Endothelial cell of umbilical vein (primary cell): ENCODE measurements at regions not wholly inside any gene's neighbourhood (a gene's known extent, or its start where the extent isn't known, plus 50 kb on each side); places are given as distances from the start of the nearest gene placed in this dataset.

ENCODE experiments used
- BruUV-seq: library from RNA; stranded (reverse); fragments of 400-500 nt; replicated peaks from 2 replicates; lab custom pipeline; 2021; lab: Mats Ljungman, UMichigan
- CTCF ChIA-PET: fragments of 300-600, 350-600 bp; sonication (Branson Sonifier 250); formaldehyde crosslinking; loops from one replicate; lab custom pipeline; 2021; ENCODE audit warnings: antibody characterized with exemption, inconsistent platforms; lab: Charles Lee
- POLR2A ChIA-PET: fragments of 300-600, 350-600 bp; sonication (Branson Sonifier 250); formaldehyde crosslinking; loops from one replicate; lab custom pipeline; 2021; ENCODE audit warnings: antibody characterized with exemption, inconsistent platforms; lab: Charles Lee
- DNase-seq: peaks from one replicate; pipeline ENCODE4 v3.0.0-alpha.2; 2011; ENCODE audit warnings: low read depth, low spot score
- FAIRE-seq: peaks from 2 replicates; lab custom pipeline; 2011; peaks lifted over from hg19 to GRCh38; lab: Jason Lieb, UNC
- H2AFZ ChIP-seq: 2 replicates; pipeline ENCODE4 v1.6.0; 2012; ENCODE audit warnings: low read depth, low read length, control low read depth, inconsistent platforms
- H3K27ac ChIP-seq: 2 replicates; pipeline ENCODE4 v1.5.1; 2011; ENCODE audit warnings: low read depth, mild to moderate bottlenecking, control low read depth, low read length, moderate library complexity; ENCODE audit not compliant: insufficient read depth
- H3K27me3 ChIP-seq, 2 experiments: 2 replicates each; pipeline versions ENCODE4 v1.6.0 to v1.6.1; 2011; ENCODE audit warnings: low read length in 2 of 2, mixed read lengths in 1 of 2; ENCODE audit not compliant: control insufficient read depth in 2 of 2, insufficient read depth in 2 of 2
- H3K36me3 ChIP-seq, 2 experiments: 2 replicates in 1 of 2; 3 replicates in 1 of 2; pipeline ENCODE4 v1.5.1; 2011; ENCODE audit warnings: low read length in 2 of 2, mild to moderate bottlenecking in 1 of 2, moderate library complexity in 1 of 2; ENCODE audit not compliant: control insufficient read depth in 2 of 2, insufficient read depth in 2 of 2; ENCODE audit errors: extremely low read depth in 1 of 2
- H3K4me1 ChIP-seq: 3 replicates; pipeline ENCODE4 v1.5.1; 2011; ENCODE audit warnings: mild to moderate bottlenecking, low read length; ENCODE audit not compliant: control insufficient read depth, insufficient read depth; ENCODE audit errors: extremely low read depth
- H3K4me2 ChIP-seq: 2 replicates; pipeline ENCODE4 v1.6.1; 2011; ENCODE audit warnings: low read length, control low read depth, mixed read lengths; ENCODE audit not compliant: insufficient read depth
- H3K4me3 ChIP-seq, 3 experiments: fragments of 200-600 bp in 1 of 3; sonication (generic), shearing (Covaris generic) in 1 of 3; replicated peaks in 1 of 3; 2 replicates each; pipeline ENCODE4 v1.5.1; 2011 to 2016; ENCODE audit warnings: control low read depth in 3 of 3, low read length in 3 of 3, mild to moderate bottlenecking in 2 of 3, inconsistent platforms in 1 of 3, low read depth in 1 of 3, moderate library complexity in 1 of 3; ENCODE audit not compliant: insufficient read depth in 1 of 3
- H3K79me2 ChIP-seq: 2 replicates; pipeline ENCODE4 v1.6.0; 2012; ENCODE audit warnings: low read length, inconsistent platforms; ENCODE audit not compliant: control insufficient read depth, insufficient read depth
- H3K9ac ChIP-seq: replicated peaks from 2 replicates; pipeline ENCODE3; 2011; ENCODE audit warnings: low read length, control low read depth; ENCODE audit not compliant: insufficient read depth; ENCODE audit errors: extremely low read depth
- H3K9me1 ChIP-seq: replicated peaks from 3 replicates; pipeline ENCODE4 v1.6.0; 2011; ENCODE audit warnings: mild to moderate bottlenecking, low read length; ENCODE audit not compliant: control insufficient read depth, insufficient read depth; ENCODE audit errors: extremely low read depth
- H3K9me3 ChIP-seq: replicated peaks from 2 replicates; pipeline ENCODE4 v1.5.1; 2012; ENCODE audit warnings: low read length, inconsistent platforms; ENCODE audit not compliant: control insufficient read depth, insufficient read depth
- H4K20me1 ChIP-seq: replicated peaks from 2 replicates; pipeline ENCODE3; 2011; ENCODE audit warnings: mild to moderate bottlenecking, low read length; ENCODE audit not compliant: control insufficient read depth, insufficient read depth; ENCODE audit errors: extremely low read depth
- EZH2 ChIP-seq: IDR thresholded peaks from 2 replicates; pipeline ENCODE4 v1.6.1; 2012; ENCODE audit warnings: borderline replicate concordance, low read depth, mild to moderate bottlenecking, moderate library complexity, low read length, inconsistent platforms; ENCODE audit not compliant: severe bottlenecking
- FOS ChIP-seq: IDR thresholded peaks from 2 replicates; pipeline ENCODE4 v1.6.1; 2011; ENCODE audit warnings: mild to moderate bottlenecking, low read length, moderate library complexity, borderline replicate concordance; ENCODE audit not compliant: insufficient read depth
- GATA2 ChIP-seq: IDR thresholded peaks from 2 replicates; pipeline ENCODE4 v1.7.0; 2011; ENCODE audit warnings: low read depth, mild to moderate bottlenecking, moderate library complexity, mixed read lengths, low read length; ENCODE audit not compliant: insufficient read length, insufficient read depth
- JUN ChIP-seq: IDR thresholded peaks from 2 replicates; pipeline ENCODE4 v1.6.1; 2011; ENCODE audit warnings: borderline replicate concordance, low read depth; ENCODE audit not compliant: insufficient read length, insufficient read depth
- MYC ChIP-seq: IDR thresholded peaks from one replicate; pipeline ENCODE4 v1.6.1; 2011; ENCODE audit warnings: mild to moderate bottlenecking, low read depth, low read length
- POLR2A ChIP-seq: IDR thresholded peaks from 2 replicates; pipeline ENCODE4 v1.6.1; 2012; ENCODE audit warnings: low read depth, mild to moderate bottlenecking, control low read depth, low read length
- POLR2AphosphoS5 ChIP-seq: IDR thresholded peaks from 2 replicates; pipeline ENCODE4 v1.6.1; 2012; ENCODE audit warnings: low read depth, mild to moderate bottlenecking, control low read depth, low read length, moderate library complexity; ENCODE audit not compliant: insufficient read depth
- dilution Hi-C: fragments of 300-500 bp; cut with MboI; formaldehyde crosslinking; loops from one replicate; pipeline ENCODE4 v1.15.0; 2019; ENCODE audit warnings: low sequenced_read_pairs; ENCODE audit not compliant: extremely low pct_ligation_motif_present
- intact Hi-C: fragments of 100-400 bp; cut with micrococcal nuclease; formaldehyde crosslinking; loops from one replicate; pipeline ENCODE4 v1.10.0; 2022
- TF ChIP-seq, protein P1 (sequence below): IDR thresholded peaks from 2 replicates; pipeline ENCODE4 v1.6.1; 2011; ENCODE audit not compliant: insufficient read depth, insufficient read length
- TF ChIP-seq, protein P2 (sequence below), 2 donors: IDR thresholded peaks; 1 replicate in 1 of 2; 2 replicates in 1 of 2; pipeline ENCODE4 v1.5.1; 2011; ENCODE audit warnings: low read length in 2 of 2, mild to moderate bottlenecking in 2 of 2, moderate library complexity in 2 of 2, control low read depth in 1 of 2, inconsistent platforms in 1 of 2, low read depth in 1 of 2; ENCODE audit not compliant: insufficient read depth in 1 of 2; ENCODE audit errors: extremely low read depth in 1 of 2

DNA sequence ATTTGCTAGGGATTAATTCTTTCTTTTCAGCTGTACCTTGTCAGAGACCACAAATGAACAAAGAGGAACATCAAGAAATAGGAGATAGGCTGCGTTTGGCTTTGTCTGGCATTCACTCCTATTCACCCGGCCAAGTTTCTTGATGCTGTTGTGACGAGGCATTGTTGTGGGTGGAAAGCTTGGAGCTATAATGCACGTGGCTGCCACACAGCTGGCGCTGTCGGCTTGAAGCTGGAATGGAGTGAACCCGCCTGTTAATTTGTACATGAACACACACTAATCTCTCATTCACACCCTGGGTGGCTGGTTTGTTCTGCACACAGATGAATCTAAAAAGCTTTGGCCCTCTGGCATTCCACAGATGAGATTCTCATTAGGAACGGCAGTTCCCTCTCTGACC, 274.9 kb upstream of the GYPC start:
- BruUV-seq, result no TSS peak
- H2AFZ ChIP-seq, result no peak overlapping the region
- DNase-seq, result no peak
- no peak for FAIRE-seq
- no peak overlapping the region for H3K4me2 ChIP-seq
- CTCF ChIA-PET, result interaction anchor here (0.5 kb wide), 1 partner anchor 24 kb away, joined by 3 read pairs; no protein-coding TSS in a partner anchor
- no peaks in the 10 kb centered on the region for H3K9me1 ChIP-seq
- H3K27me3 ChIP-seq, result no peaks in the 10 kb centered on the region
- no peak for TF ChIP-seq GATA2
- no peak for TF ChIP-seq POLR2A
- TF ChIP-seq POLR2AphosphoS5, result no peak
- no peak for TF ChIP-seq JUN
- TF ChIP-seq EZH2, result no peak
- TF ChIP-seq, protein P1, sequence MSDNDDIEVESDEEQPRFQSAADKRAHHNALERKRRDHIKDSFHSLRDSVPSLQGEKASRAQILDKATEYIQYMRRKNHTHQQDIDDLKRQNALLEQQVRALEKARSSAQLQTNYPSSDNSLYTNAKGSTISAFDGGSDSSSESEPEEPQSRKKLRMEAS, result no peak
- TF ChIP-seq MYC, result no peak
- TF ChIP-seq FOS, result no peak
- TF ChIP-seq, protein P2, sequence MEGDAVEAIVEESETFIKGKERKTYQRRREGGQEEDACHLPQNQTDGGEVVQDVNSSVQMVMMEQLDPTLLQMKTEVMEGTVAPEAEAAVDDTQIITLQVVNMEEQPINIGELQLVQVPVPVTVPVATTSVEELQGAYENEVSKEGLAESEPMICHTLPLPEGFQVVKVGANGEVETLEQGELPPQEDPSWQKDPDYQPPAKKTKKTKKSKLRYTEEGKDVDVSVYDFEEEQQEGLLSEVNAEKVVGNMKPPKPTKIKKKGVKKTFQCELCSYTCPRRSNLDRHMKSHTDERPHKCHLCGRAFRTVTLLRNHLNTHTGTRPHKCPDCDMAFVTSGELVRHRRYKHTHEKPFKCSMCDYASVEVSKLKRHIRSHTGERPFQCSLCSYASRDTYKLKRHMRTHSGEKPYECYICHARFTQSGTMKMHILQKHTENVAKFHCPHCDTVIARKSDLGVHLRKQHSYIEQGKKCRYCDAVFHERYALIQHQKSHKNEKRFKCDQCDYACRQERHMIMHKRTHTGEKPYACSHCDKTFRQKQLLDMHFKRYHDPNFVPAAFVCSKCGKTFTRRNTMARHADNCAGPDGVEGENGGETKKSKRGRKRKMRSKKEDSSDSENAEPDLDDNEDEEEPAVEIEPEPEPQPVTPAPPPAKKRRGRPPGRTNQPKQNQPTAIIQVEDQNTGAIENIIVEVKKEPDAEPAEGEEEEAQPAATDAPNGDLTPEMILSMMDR (IDR thresholded peaks at IDR 0.05; ENCODE audit: extremely low read depth in 1 of 2, insufficient read depth in 1 of 2, low read depth in 1 of 2, low read length in 2 of 2), result no peak
- no peak overlapping the region for H3K27ac ChIP-seq
- no peak overlapping the region for H3K4me3 ChIP-seq
- POLR2A ChIA-PET, result no interaction called here
- H3K36me3 ChIP-seq, result no peaks in the 10 kb centered on the region
- no peaks in the 10 kb centered on the region for H3K4me1 ChIP-seq
- dilution Hi-C loops, result no loop called here
- H3K9me3 ChIP-seq, result peaks cover 3% of the 10 kb centered on the region
- no peak overlapping the region for H3K9ac ChIP-seq
- no peaks in the 10 kb centered on the region for H3K79me2 ChIP-seq
- intact Hi-C loops, result no loop called here
- no peaks in the 10 kb centered on the region for H4K20me1 ChIP-seq
